OCI-LY3 (cell line): ENCODE measurements at regions not wholly inside any gene's neighbourhood (a gene's known extent, or its start where the extent isn't known, plus 50 kb on each side); places are given as distances from the start of the nearest gene placed in this dataset.

ENCODE experiments used
- EZH2phosphoT487 ChIP-seq: fragments of 200-600 bp; shearing (Covaris generic); IDR thresholded peaks from 2 replicates; pipeline ENCODE4 v1.6.1; 2018; ENCODE audit warnings: antibody characterized with exemption, mixed run types, low read depth
- TF ChIP-seq, protein P1 (sequence below): fragments of 200-600, 300-600 bp; sonication (generic); IDR thresholded peaks from 2 replicates; pipeline ENCODE4 v1.5.1; 2014; ENCODE audit warnings: antibody characterized with exemption, low read length, low read depth

DNA sequence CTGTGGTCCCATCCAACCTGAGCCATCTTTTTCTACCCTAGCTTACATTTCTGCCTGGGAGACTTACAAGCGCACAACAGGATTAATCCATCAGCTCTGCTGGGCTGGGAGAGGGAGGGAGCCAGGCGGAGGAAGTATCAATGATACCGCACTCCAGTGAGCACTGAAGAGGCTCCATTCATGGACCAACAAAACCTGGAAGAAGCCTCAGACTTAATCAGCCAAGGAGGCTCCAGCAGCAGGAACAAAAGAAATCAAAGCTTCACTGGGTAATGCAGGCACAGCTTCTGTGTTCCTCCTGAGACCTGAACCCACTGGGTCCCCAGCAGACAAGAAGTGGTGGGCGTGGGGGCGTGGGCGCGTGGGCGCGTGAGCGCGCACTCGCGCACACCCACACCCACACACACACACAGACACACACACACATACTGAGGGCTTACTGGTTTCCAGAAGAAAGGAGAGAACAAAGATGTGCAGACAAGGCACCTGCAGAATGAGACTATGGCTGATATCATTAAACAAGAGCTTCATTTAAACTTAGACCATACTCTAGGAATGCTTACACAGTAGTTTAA, 87.0 kb upstream of the BOC start:
- TF ChIP-seq, protein P1, sequence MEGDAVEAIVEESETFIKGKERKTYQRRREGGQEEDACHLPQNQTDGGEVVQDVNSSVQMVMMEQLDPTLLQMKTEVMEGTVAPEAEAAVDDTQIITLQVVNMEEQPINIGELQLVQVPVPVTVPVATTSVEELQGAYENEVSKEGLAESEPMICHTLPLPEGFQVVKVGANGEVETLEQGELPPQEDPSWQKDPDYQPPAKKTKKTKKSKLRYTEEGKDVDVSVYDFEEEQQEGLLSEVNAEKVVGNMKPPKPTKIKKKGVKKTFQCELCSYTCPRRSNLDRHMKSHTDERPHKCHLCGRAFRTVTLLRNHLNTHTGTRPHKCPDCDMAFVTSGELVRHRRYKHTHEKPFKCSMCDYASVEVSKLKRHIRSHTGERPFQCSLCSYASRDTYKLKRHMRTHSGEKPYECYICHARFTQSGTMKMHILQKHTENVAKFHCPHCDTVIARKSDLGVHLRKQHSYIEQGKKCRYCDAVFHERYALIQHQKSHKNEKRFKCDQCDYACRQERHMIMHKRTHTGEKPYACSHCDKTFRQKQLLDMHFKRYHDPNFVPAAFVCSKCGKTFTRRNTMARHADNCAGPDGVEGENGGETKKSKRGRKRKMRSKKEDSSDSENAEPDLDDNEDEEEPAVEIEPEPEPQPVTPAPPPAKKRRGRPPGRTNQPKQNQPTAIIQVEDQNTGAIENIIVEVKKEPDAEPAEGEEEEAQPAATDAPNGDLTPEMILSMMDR, result no peak
- no peak for TF ChIP-seq EZH2phosphoT487
